C4-2B (cell line): ENCODE measurements at regions not wholly inside any gene's neighbourhood (a gene's known extent, or its start where the extent isn't known, plus 50 kb on each side); places are given as distances from the start of the nearest gene placed in this dataset.

Experiments used
- ZFX ChIP-seq: fragments of 450-650 bp; IDR thresholded peaks from 2 replicates; pipeline ENCODE4 v1.6.1; 2017
- TF ChIP-seq, protein P1 (sequence below): fragments of 450-650 bp; conservative IDR thresholded peaks from 2 replicates; pipeline ENCODE4 v1.5.1; 2017; ENCODE audit warnings: mild to moderate bottlenecking

DNA sequence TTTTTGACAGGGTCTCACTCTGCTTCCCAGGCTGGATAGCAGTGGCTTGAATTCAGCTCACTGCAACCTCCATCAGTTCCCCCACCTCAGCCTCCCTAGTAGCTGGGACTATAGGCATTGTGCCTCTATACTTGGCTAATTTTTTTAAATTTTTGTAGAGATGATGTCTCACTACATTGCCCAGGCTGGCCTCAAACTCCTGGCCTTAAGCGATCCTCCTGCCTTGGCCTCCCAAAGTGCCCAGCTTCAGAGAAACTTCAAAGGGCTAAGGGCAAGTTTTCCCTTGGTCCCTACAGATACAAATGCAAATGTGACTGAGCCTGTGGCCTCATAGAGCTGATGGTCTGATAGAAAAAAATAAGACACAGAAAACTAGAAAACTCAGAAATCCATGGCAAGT is 52.9 kb upstream of the PRRC2C start:
- TF ChIP-seq, protein P1, sequence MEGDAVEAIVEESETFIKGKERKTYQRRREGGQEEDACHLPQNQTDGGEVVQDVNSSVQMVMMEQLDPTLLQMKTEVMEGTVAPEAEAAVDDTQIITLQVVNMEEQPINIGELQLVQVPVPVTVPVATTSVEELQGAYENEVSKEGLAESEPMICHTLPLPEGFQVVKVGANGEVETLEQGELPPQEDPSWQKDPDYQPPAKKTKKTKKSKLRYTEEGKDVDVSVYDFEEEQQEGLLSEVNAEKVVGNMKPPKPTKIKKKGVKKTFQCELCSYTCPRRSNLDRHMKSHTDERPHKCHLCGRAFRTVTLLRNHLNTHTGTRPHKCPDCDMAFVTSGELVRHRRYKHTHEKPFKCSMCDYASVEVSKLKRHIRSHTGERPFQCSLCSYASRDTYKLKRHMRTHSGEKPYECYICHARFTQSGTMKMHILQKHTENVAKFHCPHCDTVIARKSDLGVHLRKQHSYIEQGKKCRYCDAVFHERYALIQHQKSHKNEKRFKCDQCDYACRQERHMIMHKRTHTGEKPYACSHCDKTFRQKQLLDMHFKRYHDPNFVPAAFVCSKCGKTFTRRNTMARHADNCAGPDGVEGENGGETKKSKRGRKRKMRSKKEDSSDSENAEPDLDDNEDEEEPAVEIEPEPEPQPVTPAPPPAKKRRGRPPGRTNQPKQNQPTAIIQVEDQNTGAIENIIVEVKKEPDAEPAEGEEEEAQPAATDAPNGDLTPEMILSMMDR: no peak
- no peak for TF ChIP-seq ZFX
